ENCODE measurements at regions not wholly inside any gene's neighbourhood (a gene's known extent, or its start where the extent isn't known, plus 50 kb on each side); places are given as distances from the start of the nearest gene placed in this dataset.
"Not testable (repeated sequence)": the region's sequence is repeated elsewhere in the genome, so short reads cannot be mapped to it uniquely, and the experiment has no call there.

- no peak overlapping the region for H3K4me3 ChIP-seq (ENCODE audit: low read depth, low read length)
- DNase-seq (ENCODE audit: low read depth): no peak
- no peak for TF ChIP-seq CTCF (IDR thresholded peaks at IDR 0.05; ENCODE audit: control insufficient read depth, extremely low read depth, insufficient read depth)
These were observed 341.0 kb downstream of the KCNJ2 start for GRCh38 chr17:70510288-70510687.

GRCh38 chr17:70517816-70518215, 348.5 kb downstream of the KCNJ2 start:
- no peak for TF ChIP-seq CTCF (IDR thresholded peaks at IDR 0.05; ENCODE audit: control insufficient read depth, extremely low read depth, insufficient read depth)
- no peak overlapping the region for H3K4me3 ChIP-seq (ENCODE audit: low read depth, low read length)
- no peak for DNase-seq (ENCODE audit: low read depth)

- no peak for TF ChIP-seq CTCF (IDR thresholded peaks at IDR 0.05; ENCODE audit: control insufficient read depth, extremely low read depth, insufficient read depth)
These were observed 350.0 kb downstream of the KCNJ2 start for GRCh38 chr17:70519300-70519699.

GRCh38 chr17:70520447-70520846, 351.1 kb downstream of the KCNJ2 start:
- TF ChIP-seq CTCF (IDR thresholded peaks at IDR 0.05; ENCODE audit: control insufficient read depth, extremely low read depth, insufficient read depth): no peak
- DNase-seq (ENCODE audit: low read depth): no peak
- H3K4me3 ChIP-seq (ENCODE audit: low read depth, low read length): no peak overlapping the region

More at GRCh38 chr17:70519300-70519699, 350.0 kb downstream of the KCNJ2 start:
- no peak overlapping the region for H3K4me3 ChIP-seq (ENCODE audit: low read depth, low read length)
- DNase-seq (ENCODE audit: low read depth): no peak

DNA sequence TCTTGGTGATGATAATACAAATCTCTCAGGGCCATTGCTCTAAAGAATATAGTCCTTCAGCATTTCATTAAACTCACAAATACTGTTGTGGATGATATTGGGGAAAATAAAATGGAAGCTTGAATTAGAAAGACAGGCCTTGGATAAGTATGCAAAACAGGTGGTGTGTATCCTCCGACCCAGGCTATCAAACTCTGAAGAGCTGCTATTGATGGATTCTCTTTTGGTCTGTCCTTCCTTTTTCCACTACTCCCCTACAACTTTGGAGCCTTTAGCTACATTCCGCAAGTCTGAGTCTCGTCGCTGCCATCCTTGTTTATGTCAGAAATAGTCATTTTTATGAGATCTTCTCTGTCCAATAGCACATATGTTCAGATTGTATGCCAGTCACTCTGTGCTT, 351.6 kb downstream of the KCNJ2 start:
- TF ChIP-seq CTCF (IDR thresholded peaks at IDR 0.05; ENCODE audit: control insufficient read depth, extremely low read depth, insufficient read depth): no peak
- no peak for DNase-seq (ENCODE audit: low read depth)
- H3K4me3 ChIP-seq (ENCODE audit: low read depth, low read length): no peak overlapping the region

GRCh38 chr17:70521821-70522256, 352.5 kb downstream of the KCNJ2 start:
- peak; percentile 38 for DNase-seq (ENCODE audit: low read depth)
- no peak for TF ChIP-seq CTCF (IDR thresholded peaks at IDR 0.05; ENCODE audit: control insufficient read depth, extremely low read depth, insufficient read depth)
- no peak overlapping the region for H3K4me3 ChIP-seq (ENCODE audit: low read depth, low read length)

DNA sequence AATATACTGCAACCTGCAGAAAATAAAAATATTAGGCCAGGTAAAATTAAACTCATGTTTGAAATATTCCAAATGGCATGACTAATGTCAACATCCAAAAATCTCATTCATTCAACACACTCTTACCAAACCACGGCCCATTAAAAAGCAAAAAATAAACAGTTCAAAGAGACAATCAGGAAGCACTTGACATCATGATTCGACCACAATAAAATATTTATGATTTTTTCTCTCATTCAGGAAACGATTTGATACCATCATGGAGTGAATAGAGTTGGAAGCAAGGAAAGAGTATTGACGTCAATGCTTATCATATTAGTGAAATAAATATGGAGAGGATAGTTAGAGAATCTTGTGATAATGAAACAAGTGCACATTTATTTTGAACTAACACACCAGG, 354.1 kb downstream of the KCNJ2 start:
- TF ChIP-seq CTCF (IDR thresholded peaks at IDR 0.05; ENCODE audit: control insufficient read depth, extremely low read depth, insufficient read depth): no peak
- H3K4me3 ChIP-seq (ENCODE audit: low read depth, low read length): no peak overlapping the region
- DNase-seq (ENCODE audit: low read depth): no peak

DNA sequence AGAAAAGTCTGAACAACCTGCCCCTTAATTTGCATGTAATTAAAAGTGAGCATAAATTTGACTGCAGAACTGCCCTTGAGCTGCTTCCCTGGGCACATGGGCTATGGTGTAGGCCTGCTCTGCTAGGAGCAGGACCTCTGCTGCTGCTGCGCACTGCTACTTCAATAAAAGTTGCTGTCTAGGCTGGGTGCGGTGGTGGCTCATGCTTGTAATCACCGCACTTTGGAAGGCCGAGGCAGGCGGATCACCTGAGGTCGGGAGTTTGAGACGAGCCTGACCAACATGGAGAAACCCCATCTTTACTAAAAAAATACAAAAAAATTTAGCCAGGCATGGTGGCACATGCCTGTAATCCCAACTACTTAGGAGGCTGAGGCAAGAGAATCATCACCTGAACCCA, 355.7 kb downstream of the KCNJ2 start:
- DNase-seq (ENCODE audit: low read depth); H3K4me3 ChIP-seq (ENCODE audit: low read depth, low read length): not testable (repeated sequence)

Measured in LNCaP clone FGC (cell line).